HL-60 (cell line): ENCODE measurements at regions not wholly inside any gene's neighbourhood (a gene's known extent, or its start where the extent isn't known, plus 50 kb on each side); places are given as distances from the start of the nearest gene placed in this dataset.

Experiments
- GABPA ChIP-seq: IDR thresholded peaks from 2 replicates; pipeline ENCODE4 v1.6.1; 2012; ENCODE audit warnings: low read depth
- POLR2AphosphoS5 ChIP-seq: IDR thresholded peaks from 2 replicates; pipeline ENCODE4 v1.6.1; 2012; ENCODE audit warnings: low read depth
- SPI1 ChIP-seq: IDR thresholded peaks from 2 replicates; pipeline ENCODE4 v1.6.1; 2012; ENCODE audit warnings: low read depth, mild to moderate bottlenecking, borderline replicate concordance
- TF ChIP-seq, protein P1 (sequence below): IDR thresholded peaks from one replicate; pipeline ENCODE4 v1.5.1; 2011; ENCODE audit warnings: low read length, control low read depth, inconsistent platforms; ENCODE audit not compliant: insufficient read depth

DNA sequence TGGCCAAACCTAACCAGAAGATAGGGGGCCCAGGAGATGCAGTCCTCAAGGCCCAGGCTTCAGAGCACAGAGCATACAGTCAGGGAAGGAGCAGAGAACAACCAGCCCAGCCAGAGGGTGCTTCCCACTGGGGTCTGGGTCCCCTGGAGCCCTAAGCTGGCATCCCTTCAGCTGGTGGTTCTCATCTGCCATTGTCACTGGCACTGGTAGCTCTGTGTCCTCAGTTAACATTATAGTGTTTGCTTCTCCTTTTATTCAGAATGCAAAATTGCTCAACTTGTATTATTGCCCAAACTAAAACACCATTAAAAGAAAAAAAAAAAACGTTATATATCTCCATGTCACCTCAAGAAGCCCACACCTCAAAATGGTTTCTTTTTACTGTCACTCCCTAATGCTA, 219.2 kb downstream of the ENC1 start:
- TF ChIP-seq POLR2AphosphoS5 (no peak), SPI1 (no peak), GABPA (no peak)
- TF ChIP-seq, protein P1, sequence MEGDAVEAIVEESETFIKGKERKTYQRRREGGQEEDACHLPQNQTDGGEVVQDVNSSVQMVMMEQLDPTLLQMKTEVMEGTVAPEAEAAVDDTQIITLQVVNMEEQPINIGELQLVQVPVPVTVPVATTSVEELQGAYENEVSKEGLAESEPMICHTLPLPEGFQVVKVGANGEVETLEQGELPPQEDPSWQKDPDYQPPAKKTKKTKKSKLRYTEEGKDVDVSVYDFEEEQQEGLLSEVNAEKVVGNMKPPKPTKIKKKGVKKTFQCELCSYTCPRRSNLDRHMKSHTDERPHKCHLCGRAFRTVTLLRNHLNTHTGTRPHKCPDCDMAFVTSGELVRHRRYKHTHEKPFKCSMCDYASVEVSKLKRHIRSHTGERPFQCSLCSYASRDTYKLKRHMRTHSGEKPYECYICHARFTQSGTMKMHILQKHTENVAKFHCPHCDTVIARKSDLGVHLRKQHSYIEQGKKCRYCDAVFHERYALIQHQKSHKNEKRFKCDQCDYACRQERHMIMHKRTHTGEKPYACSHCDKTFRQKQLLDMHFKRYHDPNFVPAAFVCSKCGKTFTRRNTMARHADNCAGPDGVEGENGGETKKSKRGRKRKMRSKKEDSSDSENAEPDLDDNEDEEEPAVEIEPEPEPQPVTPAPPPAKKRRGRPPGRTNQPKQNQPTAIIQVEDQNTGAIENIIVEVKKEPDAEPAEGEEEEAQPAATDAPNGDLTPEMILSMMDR: no peak
